ENCODE measurements at regions not wholly inside any gene's neighbourhood (a gene's known extent, or its start where the extent isn't known, plus 50 kb on each side); places are given as distances from the start of the nearest gene placed in this dataset.
"Not testable (repeated sequence)": the region's sequence is repeated elsewhere in the genome, so short reads cannot be mapped to it uniquely, and the experiment has no call there.

DNA sequence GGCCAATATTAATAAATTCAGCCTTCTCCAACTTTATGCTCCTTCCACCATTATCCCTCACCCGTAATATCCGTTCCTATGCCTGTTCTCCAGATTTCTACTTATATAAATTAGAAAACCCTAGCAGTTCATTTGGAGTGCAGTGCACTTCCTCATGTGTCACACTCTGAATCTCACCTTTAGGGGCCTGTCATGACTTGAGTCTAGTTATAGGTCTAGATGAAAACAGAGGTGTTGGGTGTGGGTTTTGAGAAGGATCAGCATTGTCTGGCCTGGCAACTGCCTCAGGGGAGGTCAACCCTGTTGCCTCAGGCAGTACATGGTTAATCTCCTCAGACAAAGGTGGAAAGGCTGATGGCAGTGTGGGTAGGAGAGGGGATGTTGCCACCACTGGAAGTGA is 876.8 kb downstream of the FAT4 start:
- H4K20me1 ChIP-seq (ENCODE audit: insufficient read depth, low read length), result no peaks in the 10 kb centered on the region
- no peak overlapping the region for H3K4me3 ChIP-seq (ENCODE audit: low read length)
- no peaks in the 10 kb centered on the region for H3K9me2 ChIP-seq (replicated peaks; ENCODE audit: insufficient read depth, low read length)
- H3F3A ChIP-seq (ENCODE audit: insufficient read depth, low read length), result no peaks in the 10 kb centered on the region
- H3K36me3 ChIP-seq (replicated peaks; ENCODE audit: insufficient read depth, low read length), result no peaks in the 10 kb centered on the region
- no peak for TF ChIP-seq EZH2phosphoT487 (IDR thresholded peaks at IDR 0.05; ENCODE audit: low read length)
- TF ChIP-seq, protein P1, sequence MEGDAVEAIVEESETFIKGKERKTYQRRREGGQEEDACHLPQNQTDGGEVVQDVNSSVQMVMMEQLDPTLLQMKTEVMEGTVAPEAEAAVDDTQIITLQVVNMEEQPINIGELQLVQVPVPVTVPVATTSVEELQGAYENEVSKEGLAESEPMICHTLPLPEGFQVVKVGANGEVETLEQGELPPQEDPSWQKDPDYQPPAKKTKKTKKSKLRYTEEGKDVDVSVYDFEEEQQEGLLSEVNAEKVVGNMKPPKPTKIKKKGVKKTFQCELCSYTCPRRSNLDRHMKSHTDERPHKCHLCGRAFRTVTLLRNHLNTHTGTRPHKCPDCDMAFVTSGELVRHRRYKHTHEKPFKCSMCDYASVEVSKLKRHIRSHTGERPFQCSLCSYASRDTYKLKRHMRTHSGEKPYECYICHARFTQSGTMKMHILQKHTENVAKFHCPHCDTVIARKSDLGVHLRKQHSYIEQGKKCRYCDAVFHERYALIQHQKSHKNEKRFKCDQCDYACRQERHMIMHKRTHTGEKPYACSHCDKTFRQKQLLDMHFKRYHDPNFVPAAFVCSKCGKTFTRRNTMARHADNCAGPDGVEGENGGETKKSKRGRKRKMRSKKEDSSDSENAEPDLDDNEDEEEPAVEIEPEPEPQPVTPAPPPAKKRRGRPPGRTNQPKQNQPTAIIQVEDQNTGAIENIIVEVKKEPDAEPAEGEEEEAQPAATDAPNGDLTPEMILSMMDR (IDR thresholded peaks at IDR 0.05; ENCODE audit: low read length), result no peak
- TF ChIP-seq EZH2 (optimal IDR thresholded peaks at IDR 0.05; ENCODE audit: low read depth, low read length), result no peak
- DNase-seq, result no peak
- no peaks in the 10 kb centered on the region for H3K4me1 ChIP-seq (ENCODE audit: low read length)
- no peaks in the 10 kb centered on the region for H3K79me2 ChIP-seq (ENCODE audit: low read length)
- H3K27me3 ChIP-seq (replicated peaks; ENCODE audit: insufficient read depth, low read length), result no peaks in the 10 kb centered on the region
- no peak overlapping the region for H2AFZ ChIP-seq (ENCODE audit: low read length)
- H3K4me2 ChIP-seq (ENCODE audit: low read depth, low read length), result no peak overlapping the region
- no peak overlapping the region for H3K9ac ChIP-seq (ENCODE audit: low read length)
- H3K27ac ChIP-seq (ENCODE audit: low read length), result no peak overlapping the region
- no peaks in the 10 kb centered on the region for H3K9me3 ChIP-seq (replicated peaks; ENCODE audit: insufficient read depth, low read length)

DNA sequence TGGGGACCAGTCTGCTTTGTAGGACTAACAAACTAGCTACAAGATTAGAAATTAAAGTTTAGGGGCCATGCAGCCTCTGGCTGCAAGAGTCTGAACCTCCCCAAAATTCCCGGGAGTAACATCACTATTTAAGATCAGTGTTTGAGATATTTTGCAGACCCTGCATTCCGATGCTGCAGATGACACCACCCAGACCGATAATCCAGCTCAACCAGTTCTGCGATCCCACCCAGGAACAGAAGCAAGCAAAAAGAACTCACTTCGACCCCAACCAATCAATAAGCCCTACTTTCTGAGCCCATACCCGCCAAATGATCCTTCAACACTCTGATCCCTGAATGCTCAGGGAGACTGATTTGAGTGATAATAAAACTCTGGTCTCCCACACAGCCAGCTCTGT is 877.8 kb downstream of the FAT4 start:
- Histone ChIP-seq H3K9me3 (replicated peaks; ENCODE audit: insufficient read depth, low read length) (no peaks in the 10 kb centered on the region), H3K79me2 (ENCODE audit: low read length) (no peaks in the 10 kb centered on the region), H3K27me3 (replicated peaks; ENCODE audit: insufficient read depth, low read length) (no peaks in the 10 kb centered on the region), H3K9ac (ENCODE audit: low read length) (no peak overlapping the region), H3K4me1 (ENCODE audit: low read length) (no peaks in the 10 kb centered on the region), H3K4me2 (ENCODE audit: low read depth, low read length) (no peak overlapping the region), H3K27ac (ENCODE audit: low read length) (no peak overlapping the region), H4K20me1 (ENCODE audit: insufficient read depth, low read length) (no peaks in the 10 kb centered on the region), H3K9me2 (replicated peaks; ENCODE audit: insufficient read depth, low read length) (no peaks in the 10 kb centered on the region), H3K4me3 (ENCODE audit: low read length) (no peak overlapping the region), H3K36me3 (replicated peaks; ENCODE audit: insufficient read depth, low read length) (no peaks in the 10 kb centered on the region), H2AFZ (ENCODE audit: low read length) (no peak overlapping the region), H3F3A (ENCODE audit: insufficient read depth, low read length) (no peaks in the 10 kb centered on the region)
- DNase-seq, result no peak
- TF ChIP-seq EZH2phosphoT487 (IDR thresholded peaks at IDR 0.05; ENCODE audit: low read length), result no peak
- no peak for TF ChIP-seq EZH2 (optimal IDR thresholded peaks at IDR 0.05; ENCODE audit: low read depth, low read length)
- TF ChIP-seq, protein P1 (IDR thresholded peaks at IDR 0.05; ENCODE audit: low read length), result no peak

DNA sequence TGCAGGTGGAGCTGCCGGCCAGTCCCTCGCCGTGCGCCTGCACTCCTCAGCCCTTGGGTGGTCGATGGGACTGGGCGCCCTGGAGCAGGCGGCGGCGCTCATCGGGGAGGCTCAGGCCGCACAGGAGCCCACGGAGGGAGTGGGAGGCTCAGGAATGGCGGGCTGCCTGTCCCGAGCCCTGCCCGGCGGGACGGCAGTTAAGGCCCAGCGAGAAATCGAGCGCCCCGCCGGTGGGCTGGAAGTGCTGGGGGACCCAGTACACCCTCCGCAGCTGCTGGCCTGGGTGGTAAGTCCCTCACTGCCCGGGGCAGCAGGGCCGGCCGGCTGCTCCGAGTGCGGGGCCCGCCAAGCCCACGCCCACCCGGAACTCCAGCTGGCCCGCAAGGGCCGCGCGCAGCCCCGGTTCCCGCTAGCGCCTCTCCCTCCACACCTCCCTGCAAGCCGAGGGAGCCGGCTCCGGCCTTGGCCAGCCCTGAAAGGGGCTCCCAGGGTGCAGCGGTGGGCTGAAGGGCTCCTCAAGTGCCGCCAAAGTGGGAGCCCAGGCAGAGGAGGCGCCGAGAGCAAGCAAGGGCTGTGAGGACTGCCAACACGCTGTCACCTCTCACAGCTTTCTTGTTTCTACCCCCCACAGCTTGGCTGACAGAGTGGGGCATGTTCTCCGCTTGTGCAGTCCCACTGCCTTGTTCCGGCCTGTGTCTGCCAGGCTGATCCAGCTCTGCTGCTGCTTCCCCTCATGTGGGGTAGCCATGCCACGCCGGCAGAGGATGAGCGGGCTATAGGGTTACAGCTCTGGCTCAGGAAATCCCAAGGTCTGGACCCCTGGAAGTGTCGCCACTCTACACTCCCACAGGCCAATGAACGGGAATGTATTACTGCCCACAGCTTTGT is 886.7 kb downstream of the FAT4 start:
- not testable (repeated sequence) for H3K9ac ChIP-seq (ENCODE audit: low read length)

DNA sequence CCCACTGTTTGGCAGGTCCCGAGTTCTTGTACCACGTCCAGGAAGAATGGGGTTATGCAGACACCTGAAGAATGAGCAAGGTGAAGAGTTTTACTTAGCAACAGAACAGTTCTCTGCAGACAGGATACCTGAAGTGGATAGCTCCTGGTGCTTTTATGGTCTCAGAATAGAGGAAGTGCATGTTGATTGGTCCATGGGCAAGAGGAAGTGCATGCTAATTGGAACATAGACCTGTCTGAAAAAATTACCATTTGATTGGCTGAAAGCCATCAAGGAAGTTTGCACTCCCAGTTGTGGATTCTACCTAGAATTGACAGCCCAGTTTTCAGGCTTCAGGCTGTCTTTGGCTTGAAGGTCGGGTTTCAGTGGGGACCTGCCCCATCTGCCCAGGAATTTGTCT is 887.5 kb downstream of the FAT4 start:
- Histone ChIP-seq H3K4me2 (ENCODE audit: low read depth, low read length) (no peak overlapping the region), H3K9ac (ENCODE audit: low read length) (no peak overlapping the region), H3K79me2 (ENCODE audit: low read length) (no peaks in the 10 kb centered on the region), H3K4me3 (ENCODE audit: low read length) (no peak overlapping the region), H3K4me1 (ENCODE audit: low read length) (no peaks in the 10 kb centered on the region), H3K9me2 (replicated peaks; ENCODE audit: insufficient read depth, low read length) (no peaks in the 10 kb centered on the region), H3K36me3 (replicated peaks; ENCODE audit: insufficient read depth, low read length) (no peaks in the 10 kb centered on the region), H3K9me3 (replicated peaks; ENCODE audit: insufficient read depth, low read length) (no peaks in the 10 kb centered on the region), H3K27ac (ENCODE audit: low read length) (no peak overlapping the region), H2AFZ (ENCODE audit: low read length) (no peak overlapping the region), H3F3A (ENCODE audit: insufficient read depth, low read length) (no peaks in the 10 kb centered on the region), H3K27me3 (replicated peaks; ENCODE audit: insufficient read depth, low read length) (no peaks in the 10 kb centered on the region), H4K20me1 (ENCODE audit: insufficient read depth, low read length) (no peaks in the 10 kb centered on the region)
- DNase-seq, result no peak
- no peak for TF ChIP-seq EZH2 (optimal IDR thresholded peaks at IDR 0.05; ENCODE audit: low read depth, low read length)
- TF ChIP-seq EZH2phosphoT487 (IDR thresholded peaks at IDR 0.05; ENCODE audit: low read length), result no peak
- TF ChIP-seq, protein P1 (IDR thresholded peaks at IDR 0.05; ENCODE audit: low read length), result no peak

More for the DNA sequence above, 886.7 kb downstream of the FAT4 start:
- not testable (repeated sequence) for H4K20me1 ChIP-seq (ENCODE audit: insufficient read depth, low read length); DNase-seq; H3K27me3 ChIP-seq (replicated peaks; ENCODE audit: insufficient read depth, low read length); H3K4me2 ChIP-seq (ENCODE audit: low read depth, low read length); H3K27ac ChIP-seq (ENCODE audit: low read length); H3K36me3 ChIP-seq (replicated peaks; ENCODE audit: insufficient read depth, low read length); H3K4me1 ChIP-seq (ENCODE audit: low read length); H2AFZ ChIP-seq (ENCODE audit: low read length); H3F3A ChIP-seq (ENCODE audit: insufficient read depth, low read length); H3K79me2 ChIP-seq (ENCODE audit: low read length); H3K9me3 ChIP-seq (replicated peaks; ENCODE audit: insufficient read depth, low read length); H3K9me2 ChIP-seq (replicated peaks; ENCODE audit: insufficient read depth, low read length); H3K4me3 ChIP-seq (ENCODE audit: low read length)
